GM10266 (cell line): ENCODE measurements at regions not wholly inside any gene's neighbourhood (a gene's known extent, or its start where the extent isn't known, plus 50 kb on each side); places are given as distances from the start of the nearest gene placed in this dataset.

Source experiments
- DNase-seq: peaks from one replicate; pipeline ENCODE4 v3.0.0; 2012; ENCODE audit errors: extremely low spot score
- TF ChIP-seq, protein P1 (sequence below): IDR thresholded peaks from 2 replicates; pipeline ENCODE4 v1.5.1; 2012; ENCODE audit warnings: mild to moderate bottlenecking, low read depth; ENCODE audit not compliant: control insufficient read depth, insufficient read depth; ENCODE audit errors: missing control alignments

DNA sequence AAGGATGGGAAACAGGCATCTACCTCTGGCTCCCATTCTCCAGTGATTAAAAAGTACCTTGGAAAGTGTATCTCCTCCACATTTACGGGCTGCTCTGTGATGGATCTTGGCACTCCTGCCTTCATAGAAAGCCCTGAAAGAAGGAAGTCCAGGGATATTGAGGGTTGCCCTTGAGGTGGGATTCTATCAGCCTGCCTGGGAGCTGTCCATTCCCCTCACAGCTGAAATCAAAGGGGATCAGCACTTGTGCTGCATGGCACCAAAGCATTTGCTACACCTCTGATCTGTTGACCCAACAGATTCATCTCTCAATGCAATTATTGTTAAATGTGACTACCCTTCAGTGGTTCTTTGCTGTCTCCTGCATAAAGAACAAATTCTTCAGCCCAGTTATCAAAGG is 442.0 kb upstream of the RUNX1 start:
- TF ChIP-seq, protein P1, sequence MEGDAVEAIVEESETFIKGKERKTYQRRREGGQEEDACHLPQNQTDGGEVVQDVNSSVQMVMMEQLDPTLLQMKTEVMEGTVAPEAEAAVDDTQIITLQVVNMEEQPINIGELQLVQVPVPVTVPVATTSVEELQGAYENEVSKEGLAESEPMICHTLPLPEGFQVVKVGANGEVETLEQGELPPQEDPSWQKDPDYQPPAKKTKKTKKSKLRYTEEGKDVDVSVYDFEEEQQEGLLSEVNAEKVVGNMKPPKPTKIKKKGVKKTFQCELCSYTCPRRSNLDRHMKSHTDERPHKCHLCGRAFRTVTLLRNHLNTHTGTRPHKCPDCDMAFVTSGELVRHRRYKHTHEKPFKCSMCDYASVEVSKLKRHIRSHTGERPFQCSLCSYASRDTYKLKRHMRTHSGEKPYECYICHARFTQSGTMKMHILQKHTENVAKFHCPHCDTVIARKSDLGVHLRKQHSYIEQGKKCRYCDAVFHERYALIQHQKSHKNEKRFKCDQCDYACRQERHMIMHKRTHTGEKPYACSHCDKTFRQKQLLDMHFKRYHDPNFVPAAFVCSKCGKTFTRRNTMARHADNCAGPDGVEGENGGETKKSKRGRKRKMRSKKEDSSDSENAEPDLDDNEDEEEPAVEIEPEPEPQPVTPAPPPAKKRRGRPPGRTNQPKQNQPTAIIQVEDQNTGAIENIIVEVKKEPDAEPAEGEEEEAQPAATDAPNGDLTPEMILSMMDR = no peak

DNA sequence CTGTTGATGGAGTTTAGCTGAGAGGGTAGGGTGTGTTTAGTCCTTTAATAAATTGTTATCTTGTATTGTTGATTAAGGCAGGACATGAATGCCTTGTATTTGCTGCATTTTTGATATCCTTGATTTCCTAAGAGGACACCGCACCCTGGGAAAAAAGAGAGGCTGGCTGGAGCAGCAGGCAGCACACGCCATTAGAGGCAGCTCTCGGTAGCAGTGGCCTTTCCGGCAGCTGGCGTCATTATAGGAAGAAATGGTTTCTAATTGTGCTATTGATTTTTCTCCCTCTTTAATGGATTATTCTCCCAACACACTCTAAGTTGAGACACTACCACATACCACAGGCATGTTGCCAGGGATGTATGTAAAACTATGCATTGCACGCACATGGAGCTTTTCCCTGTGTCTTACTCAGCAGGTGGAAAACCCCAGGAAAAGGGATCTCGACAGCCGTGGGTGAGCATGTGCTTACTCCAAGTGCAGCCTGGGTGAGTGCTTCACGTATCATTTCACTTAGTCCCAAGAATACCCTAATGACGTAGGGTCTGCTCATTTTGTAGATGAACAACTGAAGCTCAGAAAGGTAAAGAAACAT is 440.4 kb upstream of the RUNX1 start:
- TF ChIP-seq, protein P1 = no peak
- no peak for DNase-seq

More for the DNA sequence above, 442.0 kb upstream of the RUNX1 start:
- DNase-seq = no peak

DNA sequence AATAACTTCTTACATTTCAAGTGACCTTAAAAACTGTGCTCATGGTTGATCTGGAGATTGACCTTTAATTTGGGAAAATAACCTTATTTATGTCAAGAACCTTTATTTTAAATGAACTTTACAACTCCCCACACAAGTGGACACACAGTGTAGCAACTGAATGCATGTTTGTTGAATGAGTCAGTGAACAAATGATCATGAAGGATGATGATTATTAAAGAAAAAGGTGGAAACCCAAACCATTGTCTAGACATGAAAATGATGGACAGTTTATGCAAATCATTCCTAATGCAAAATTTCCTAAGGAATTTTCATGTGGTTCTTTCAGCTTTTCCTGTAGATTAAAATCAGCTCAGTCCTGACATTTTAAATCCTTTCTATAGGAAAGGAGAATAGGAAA is 439.8 kb upstream of the RUNX1 start:
- DNase-seq = no peak
- TF ChIP-seq, protein P1 = no peak

DNA sequence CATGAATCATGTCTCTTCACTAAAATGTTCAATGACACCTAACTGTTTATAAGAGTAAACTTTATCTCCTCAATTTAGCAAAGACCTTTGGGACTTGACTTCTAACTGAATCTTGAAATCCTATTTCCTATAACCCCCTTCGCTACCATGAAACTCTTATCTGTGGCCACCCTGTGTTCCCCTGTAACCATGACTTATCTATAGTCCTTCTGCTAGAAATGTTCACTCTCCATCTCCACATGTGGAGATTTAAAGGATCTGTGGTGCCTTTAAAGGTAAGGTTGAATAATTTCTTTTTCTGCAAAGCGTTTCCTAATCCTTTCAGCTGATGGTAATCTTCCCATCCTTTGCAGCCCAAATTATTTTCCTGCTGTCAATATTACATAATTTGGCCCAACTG is 436.3 kb upstream of the RUNX1 start:
- no peak for DNase-seq
- TF ChIP-seq, protein P1 = no peak

DNA sequence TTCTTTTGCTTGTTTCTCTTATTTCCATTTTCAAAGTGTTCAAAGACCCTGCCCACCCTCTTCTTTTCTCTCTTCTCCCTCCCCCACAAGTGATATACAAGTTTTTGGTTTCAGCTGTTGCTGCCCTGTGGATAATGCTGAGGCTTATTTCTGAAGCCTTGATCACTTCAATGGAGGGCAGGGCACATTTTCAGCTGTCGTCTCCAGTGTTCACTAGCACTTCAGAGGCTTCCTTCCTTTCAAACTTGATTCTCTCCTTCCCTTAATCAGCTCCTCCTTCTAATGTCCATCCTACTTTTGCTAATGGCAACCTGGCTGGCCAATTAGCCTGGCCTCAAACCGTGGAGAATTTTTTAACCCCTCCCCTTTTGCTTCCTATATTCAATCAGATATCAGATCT is 435.7 kb upstream of the RUNX1 start:
- TF ChIP-seq, protein P1 = no peak
- DNase-seq = no peak

DNA sequence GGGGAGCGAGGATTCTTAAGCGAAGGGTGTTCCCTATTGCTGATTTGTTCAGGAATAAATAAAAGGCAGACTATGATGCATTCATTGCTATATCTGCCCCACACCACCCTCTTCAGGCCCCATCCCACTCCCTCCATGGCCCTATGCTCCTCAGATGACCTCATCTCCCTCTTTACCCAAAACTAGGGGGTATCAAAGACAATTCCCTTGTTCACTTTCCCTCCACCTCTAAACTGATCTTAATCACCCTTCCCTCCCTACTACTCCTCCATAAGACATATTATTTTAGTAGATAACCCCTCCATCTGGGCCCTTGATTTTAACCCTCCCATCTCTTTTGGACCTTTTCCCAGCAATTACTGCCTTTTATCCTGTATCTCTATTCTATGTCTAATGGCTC is 434.9 kb upstream of the RUNX1 start:
- DNase-seq = no peak
- TF ChIP-seq, protein P1 = no peak

DNA sequence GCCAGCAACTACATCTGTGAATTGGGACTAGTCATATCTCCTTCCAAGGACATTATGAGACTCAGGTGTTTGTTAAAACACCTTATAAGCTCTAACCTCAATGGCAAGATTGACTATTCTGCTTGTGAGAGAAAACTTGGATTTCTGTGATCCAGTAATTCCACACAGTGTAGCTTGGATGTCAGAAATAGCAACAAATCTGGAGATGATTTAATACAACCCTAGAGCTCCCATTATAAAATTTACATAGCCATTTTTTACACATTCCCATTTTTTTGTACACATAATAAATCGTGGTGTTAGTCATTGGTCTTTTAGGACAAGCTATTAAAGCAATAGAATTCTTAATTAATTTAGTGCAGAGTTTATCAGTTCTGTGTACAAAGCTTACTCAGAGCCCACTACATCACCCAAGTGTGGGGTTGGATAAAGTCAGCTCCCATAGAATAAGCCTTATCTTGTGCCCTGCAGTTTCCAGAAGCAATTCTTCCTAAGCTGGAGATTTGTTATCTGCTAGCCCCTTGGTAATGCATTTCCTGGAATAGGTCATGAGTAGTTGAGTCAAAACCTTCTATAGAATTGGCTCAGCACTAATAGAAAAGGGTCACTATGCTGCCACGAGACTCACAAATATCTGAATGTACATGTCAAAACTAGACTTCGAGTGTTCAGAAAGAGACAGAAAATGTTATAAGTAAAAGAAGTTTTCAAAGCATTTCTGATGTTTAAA is 434.0 kb upstream of the RUNX1 start:
- TF ChIP-seq, protein P1 = no peak

More for the DNA sequence above, 434.0 kb upstream of the RUNX1 start:
- no peak for DNase-seq
